HG02938 (cell line): ENCODE measurements at regions not wholly inside any gene's neighbourhood (a gene's known extent, or its start where the extent isn't known, plus 50 kb on each side); places are given as distances from the start of the nearest gene placed in this dataset.

ENCODE experiments used
- ATAC-seq: cut with Tn5 transposase; IDR thresholded peaks from one replicate; pipeline ENCODE4 v1.9.1; 2021; ENCODE audit warnings: mild to moderate bottlenecking, moderate library complexity; ENCODE audit not compliant: unreplicated experiment

- ATAC-seq, result no peak
Observed at GRCh38 chr6:90925726-90926125, 338.9 kb upstream of the MAP3K7 start.

DNA sequence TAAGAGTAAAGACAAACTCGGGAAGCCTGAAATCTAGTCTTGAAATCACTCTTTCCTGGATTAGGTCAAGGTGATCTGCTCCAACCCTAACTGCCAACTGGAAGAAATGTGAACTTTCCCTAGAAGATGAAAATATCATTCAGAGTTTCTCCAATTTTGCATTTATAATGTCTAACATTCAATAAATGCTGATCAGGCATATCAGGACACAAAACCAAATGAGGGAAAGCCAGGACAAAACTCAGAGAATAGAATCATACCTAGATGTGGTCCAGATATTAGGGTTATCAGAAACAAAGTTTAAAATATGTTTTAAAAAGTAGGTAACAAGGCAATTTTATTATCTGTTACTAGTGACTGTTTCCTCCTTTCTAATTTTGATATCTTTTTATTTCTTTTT is 335.5 kb upstream of the MAP3K7 start:
- no peak for ATAC-seq

DNA sequence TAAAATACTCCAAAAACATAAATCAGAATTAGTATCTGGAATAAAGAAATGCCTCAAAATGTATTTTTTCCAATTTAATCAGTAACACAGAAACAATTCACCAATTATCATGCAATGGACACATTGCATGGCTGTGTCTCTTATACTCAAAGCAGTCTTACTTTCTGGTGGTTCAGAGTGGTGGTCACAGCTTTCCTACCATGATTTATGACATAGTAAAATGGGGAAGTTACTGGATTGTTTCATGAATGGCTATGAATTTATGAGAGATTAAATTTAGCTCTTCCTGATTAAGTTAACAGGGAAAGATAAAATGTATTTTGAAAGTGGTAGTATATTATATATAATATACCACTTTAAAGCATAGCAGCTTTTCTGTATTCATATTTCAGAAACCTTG is 331.5 kb upstream of the MAP3K7 start:
- no peak for ATAC-seq

DNA sequence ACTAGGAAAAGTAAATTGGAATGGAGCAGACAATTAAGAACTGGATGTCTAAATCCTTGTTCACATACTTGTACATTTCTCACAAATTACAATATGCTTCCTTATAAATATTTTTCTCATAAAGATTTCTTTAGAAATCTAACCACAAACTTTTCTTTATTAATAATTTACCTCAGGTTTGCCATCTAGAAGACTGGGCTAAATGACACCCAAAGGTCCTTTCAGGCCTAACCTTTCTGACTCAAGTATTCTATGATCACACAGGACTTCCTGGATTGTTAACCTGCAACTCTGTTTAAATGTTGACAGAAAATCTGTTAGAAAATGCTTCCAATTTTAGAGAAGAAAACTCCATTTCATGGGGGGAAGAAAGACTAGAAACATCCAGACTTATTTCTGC is 330.5 kb upstream of the MAP3K7 start:
- no peak for ATAC-seq

- no peak for ATAC-seq
Observed at GRCh38 chr6:90916968-90917367, 330.1 kb upstream of the MAP3K7 start.

GRCh38 chr6:90915224-90915915 is 328.5 kb upstream of the MAP3K7 start:
- no peak for ATAC-seq

- no peak for ATAC-seq
Observed at GRCh38 chr6:90914312-90914711, 327.4 kb upstream of the MAP3K7 start.

- no peak for ATAC-seq
Observed at GRCh38 chr6:90913266-90913960, 326.5 kb upstream of the MAP3K7 start.

DNA sequence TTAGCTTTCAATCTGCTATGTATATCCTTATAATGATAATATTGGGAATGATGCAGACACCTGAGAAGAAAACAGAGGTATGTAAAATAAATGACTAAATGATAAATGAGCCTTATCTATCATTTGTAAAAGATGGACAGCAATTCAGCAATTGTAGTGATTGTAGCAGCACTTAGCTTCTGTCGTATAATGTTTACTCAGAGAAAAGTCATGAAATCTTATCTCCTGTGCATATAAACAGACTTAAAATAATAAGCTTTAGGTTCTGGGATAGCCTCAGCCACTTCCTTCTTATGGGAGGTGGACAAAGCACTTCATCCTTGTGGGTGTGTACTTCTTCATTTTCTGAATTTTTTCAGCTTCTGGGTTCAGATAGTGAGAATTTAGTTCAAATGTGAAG is 324.8 kb upstream of the MAP3K7 start:
- ATAC-seq, result no peak

GRCh38 chr6:90910893-90911292 is 324.0 kb upstream of the MAP3K7 start:
- no peak for ATAC-seq

DNA sequence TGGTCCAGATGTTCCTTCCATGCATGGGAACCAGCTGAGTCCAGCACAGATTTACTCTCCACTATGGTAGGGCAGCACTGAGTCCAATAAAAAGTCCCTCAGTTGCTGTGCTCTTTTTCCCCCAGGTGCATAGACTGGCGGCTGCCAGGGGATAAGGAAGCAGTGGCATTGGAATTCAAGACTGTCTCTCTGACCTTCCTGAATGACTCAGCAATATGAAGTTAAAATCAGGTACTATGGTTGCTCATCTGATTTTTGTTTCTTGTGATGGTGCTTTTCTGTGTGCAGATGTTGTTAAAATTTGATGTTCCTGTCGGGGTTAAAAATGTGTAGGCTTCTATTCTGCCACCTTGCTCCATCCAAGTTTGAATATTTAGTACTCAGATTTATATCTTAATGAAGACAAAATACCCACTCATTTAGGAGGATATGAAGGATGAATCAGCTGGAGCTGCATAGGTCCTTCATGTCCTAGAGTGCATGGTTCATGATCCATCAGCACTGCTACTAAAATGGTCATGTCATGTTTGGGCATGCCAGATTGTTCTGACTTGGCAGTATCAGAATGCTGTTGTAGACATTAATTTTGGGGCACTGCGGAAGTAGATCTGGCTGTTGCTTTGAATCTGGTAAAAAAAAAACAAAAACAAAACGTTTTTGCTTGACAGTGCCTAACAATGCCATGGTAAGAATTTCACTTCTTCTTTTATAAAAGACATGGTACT is 321.2 kb upstream of the MAP3K7 start:
- ATAC-seq, result no peak

- ATAC-seq, result no peak
Observed at GRCh38 chr6:90905351-90905750, 318.5 kb upstream of the MAP3K7 start.

DNA sequence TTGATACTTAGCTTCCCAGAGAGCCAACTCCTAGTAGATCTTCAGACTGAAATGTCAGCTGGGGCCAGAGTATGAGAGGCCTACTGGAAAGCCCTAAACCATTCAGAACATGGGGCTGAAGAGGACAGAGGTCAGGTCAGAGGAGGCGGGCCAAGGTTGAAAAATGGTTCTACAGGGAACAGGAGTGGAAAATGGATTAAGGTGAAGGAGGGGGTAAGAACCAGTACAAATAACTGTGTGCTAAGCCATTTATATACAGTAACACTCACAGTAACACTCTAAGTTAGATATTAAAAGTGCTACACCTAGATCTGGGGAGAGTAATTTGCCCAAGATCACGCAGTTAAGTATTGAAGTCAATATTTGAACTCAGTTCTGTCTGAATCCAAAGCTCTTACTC is 313.2 kb upstream of the MAP3K7 start:
- ATAC-seq, result no peak

GRCh38 chr6:90898763-90899162 is 311.9 kb upstream of the MAP3K7 start:
- no peak for ATAC-seq

- ATAC-seq, result no peak
Observed at GRCh38 chr6:90896075-90896547, 309.2 kb upstream of the MAP3K7 start.

- ATAC-seq, result no peak
Observed at GRCh38 chr6:90895299-90896074, 308.6 kb upstream of the MAP3K7 start.

DNA sequence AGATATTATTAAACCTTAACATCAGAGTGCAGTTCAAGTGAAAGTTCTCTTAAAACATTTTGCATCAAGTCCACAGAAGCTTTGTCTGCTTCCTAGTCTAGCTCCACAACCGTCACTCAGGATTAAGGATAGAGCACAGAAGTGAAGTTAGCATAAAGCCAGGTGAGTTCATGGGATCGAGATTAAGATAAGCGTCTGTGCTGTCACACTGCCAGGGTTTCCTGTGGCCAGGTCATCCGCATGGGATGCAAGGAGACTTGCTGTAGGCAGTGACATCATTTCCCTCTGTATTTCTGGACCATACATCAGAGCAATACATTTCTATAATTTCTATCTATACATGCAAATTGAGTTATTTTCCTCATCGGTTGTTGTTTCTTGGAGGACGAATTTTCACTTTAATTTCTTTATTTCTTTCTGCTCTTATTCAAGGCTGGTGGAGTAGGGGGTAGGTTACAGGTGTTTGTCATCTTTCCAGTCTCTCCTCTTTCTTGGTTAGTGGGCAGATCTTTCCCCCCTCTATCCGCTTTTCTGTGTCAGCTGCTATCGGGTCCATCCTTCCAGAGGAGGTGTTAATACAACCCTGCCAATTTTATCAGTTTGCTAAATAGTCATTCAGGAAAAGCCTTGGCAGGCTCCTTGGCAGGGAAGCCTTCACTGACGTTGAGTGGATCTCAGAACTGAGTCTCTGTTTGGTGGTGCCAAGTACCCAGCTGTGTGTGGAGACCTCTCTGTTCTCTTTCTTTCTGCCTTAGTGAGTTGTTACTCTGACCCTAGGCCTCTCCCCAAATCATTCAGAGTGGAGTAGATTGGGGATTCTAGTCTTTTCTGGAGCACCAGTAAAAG is 307.6 kb upstream of the MAP3K7 start:
- ATAC-seq, result no peak

DNA sequence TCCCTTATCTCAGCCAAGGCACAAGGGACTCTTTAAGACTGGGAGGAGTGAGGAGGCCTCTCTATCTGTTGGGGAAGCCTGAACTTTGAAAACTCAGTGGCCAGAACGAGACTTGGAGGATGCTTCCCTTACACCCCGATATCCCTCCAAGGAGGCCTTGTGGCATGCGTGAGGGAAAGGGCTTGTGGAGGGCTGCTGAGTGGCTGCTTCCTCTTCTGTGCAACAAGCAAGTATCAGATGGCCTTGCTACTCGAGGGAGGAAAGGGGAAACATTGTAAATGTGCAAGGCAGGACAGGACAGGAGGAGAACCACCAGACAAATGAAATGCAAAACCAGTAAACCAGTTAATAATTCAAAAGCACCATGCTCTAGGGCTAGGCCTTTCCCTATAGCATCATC is 306.5 kb upstream of the MAP3K7 start:
- no peak for ATAC-seq

GRCh38 chr6:90892271-90892670 is 305.4 kb upstream of the MAP3K7 start:
- ATAC-seq, result no peak

GRCh38 chr6:90891355-90891754 is 304.5 kb upstream of the MAP3K7 start:
- no peak for ATAC-seq
